GM13976 (cell line): ENCODE measurements at regions not wholly inside any gene's neighbourhood (a gene's known extent, or its start where the extent isn't known, plus 50 kb on each side); places are given as distances from the start of the nearest gene placed in this dataset.

ENCODE experiments used
- DNase-seq: peaks from one replicate; pipeline ENCODE4 v3.0.0; 2012; ENCODE audit warnings: low spot score
- CTCF ChIP-seq: IDR thresholded peaks from 2 replicates; pipeline ENCODE4 v1.5.1; 2012; ENCODE audit warnings: borderline replicate concordance, mild to moderate bottlenecking; ENCODE audit not compliant: insufficient read depth; ENCODE audit errors: extremely low read depth, missing control alignments, control extremely low read depth
- in situ Hi-C: fragments of 300-500 bp; cut with MboI; formaldehyde crosslinking; loops from one replicate; pipeline ENCODE4 v1.12.0; 2022; ENCODE audit warnings: low sequenced_read_pairs, mixed read lengths, inconsistent platforms; ENCODE audit not compliant: unreplicated experiment

- TF ChIP-seq CTCF, result no peak
- in situ Hi-C loops, result no loop called here
- DNase-seq, result no peak
Measured at GRCh38 chr10:130843051-130843653, 468.4 kb downstream of the TCERG1L start.

- in situ Hi-C loops, result no loop called here
- TF ChIP-seq CTCF, result no peak
- no peak for DNase-seq
Measured at GRCh38 chr10:130844310-130844709, 467.2 kb downstream of the TCERG1L start.

GRCh38 chr10:130847170-130847569 lies 464.4 kb downstream of the TCERG1L start:
- no peak for DNase-seq
- in situ Hi-C loops, result no loop called here
- no peak for TF ChIP-seq CTCF

- in situ Hi-C loops, result no loop called here
- no peak for TF ChIP-seq CTCF
- no peak for DNase-seq
Measured at GRCh38 chr10:130848855-130849254, 462.7 kb downstream of the TCERG1L start.

- DNase-seq, result no peak
- no peak for TF ChIP-seq CTCF
- in situ Hi-C loops, result no loop called here
Measured at GRCh38 chr10:130854151-130854550, 457.4 kb downstream of the TCERG1L start.

GRCh38 chr10:130857631-130858295 lies 453.8 kb downstream of the TCERG1L start:
- in situ Hi-C loops, result no loop called here
- TF ChIP-seq CTCF, result no peak
- no peak for DNase-seq

GRCh38 chr10:130858626-130859025 lies 452.9 kb downstream of the TCERG1L start:
- no peak for DNase-seq
- in situ Hi-C loops, result no loop called here
- no peak for TF ChIP-seq CTCF
